GM21619 (cell line): ENCODE measurements at regions not wholly inside any gene's neighbourhood (a gene's known extent, or its start where the extent isn't known, plus 50 kb on each side); places are given as distances from the start of the nearest gene placed in this dataset.
"Not testable (repeated sequence)": the region's sequence is repeated elsewhere in the genome, so short reads cannot be mapped to it uniquely, and the experiment has no call there.

Experiments used
- ATAC-seq: cut with Tn5 transposase; IDR thresholded peaks from one replicate; pipeline ENCODE4 v1.9.1; 2021; ENCODE audit not compliant: unreplicated experiment

GRCh38 chr2:91520972-91521535, 2829.6 kb downstream of the RPIA start:
- ATAC-seq, result not testable (repeated sequence)

GRCh38 chr2:91521944-91522343, 2830.5 kb downstream of the RPIA start:
- not testable (repeated sequence) for ATAC-seq

DNA sequence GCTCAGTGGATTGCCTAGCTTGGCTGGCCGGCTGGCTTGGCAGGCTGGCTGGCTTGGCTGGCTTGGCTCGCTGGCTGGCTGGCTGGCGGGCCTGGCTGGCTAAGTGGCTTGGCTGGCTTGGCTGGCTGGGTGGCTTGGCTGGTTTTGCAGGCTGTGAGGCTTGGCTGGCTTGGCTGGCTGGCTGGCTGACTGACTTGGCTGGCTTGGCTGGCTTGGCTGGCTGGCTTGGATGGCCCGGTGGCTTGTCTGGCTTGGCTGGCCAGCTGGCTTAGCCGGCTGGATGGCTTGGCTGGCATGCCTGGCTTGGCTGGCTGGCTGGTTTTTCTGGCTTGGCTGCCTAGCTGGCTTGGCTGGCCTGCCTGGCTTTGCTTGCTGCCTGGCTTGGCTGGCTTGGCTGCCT, 2831.4 kb downstream of the RPIA start:
- ATAC-seq, result not testable (repeated sequence)

- ATAC-seq, result not testable (repeated sequence)
These were observed 2832.3 kb downstream of the RPIA start for GRCh38 chr2:91523751-91524150.

GRCh38 chr2:91525587-91525986, 2834.1 kb downstream of the RPIA start:
- not testable (repeated sequence) for ATAC-seq

DNA sequence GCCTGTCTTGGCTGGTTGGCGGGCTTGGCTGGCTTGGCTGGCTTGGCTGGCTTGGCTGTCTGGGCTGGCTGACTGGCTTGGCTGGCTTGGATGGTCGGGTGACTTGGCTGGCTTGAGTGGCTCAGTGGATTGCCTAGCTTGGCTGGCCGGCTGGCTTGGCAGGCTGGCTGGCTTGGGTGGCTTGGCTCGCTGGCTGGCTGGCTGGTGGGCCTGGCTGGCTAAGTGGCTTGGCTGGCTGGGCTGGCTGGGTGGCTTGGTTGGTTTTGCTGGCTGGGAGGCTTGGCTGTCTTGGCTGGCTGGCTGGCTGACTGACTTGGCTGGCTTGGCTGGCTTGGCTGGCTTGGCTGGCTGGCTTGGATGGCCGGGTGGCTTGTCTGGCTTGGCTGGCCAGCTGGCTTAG, 2834.6 kb downstream of the RPIA start:
- ATAC-seq, result not testable (repeated sequence)

- not testable (repeated sequence) for ATAC-seq
These were observed 2835.6 kb downstream of the RPIA start for GRCh38 chr2:91527056-91527455.

- not testable (repeated sequence) for ATAC-seq
These were observed 2836.1 kb downstream of the RPIA start for GRCh38 chr2:91527491-91528031.

- not testable (repeated sequence) for ATAC-seq
These were observed 2836.9 kb downstream of the RPIA start for GRCh38 chr2:91528361-91528760.

DNA sequence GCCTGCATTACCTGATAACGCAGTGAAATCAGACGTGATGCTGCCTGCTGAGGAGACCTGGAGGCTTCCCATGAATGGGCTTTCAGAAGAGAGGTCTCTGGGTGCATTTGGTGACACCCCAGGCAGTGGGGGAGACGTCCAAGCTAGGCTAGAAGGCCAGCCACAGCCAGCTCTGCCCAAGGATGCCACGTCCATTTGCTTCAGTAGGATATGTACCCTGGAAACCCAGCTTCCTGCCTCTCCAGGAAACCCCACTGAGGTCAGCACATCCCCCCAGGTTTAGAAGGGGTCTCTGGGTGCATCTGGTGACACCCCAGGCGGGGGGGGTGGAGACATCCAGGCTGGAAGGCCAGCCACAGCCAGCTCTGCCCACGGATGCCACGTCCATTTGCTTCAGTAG, 2844.6 kb downstream of the RPIA start:
- not testable (repeated sequence) for ATAC-seq

DNA sequence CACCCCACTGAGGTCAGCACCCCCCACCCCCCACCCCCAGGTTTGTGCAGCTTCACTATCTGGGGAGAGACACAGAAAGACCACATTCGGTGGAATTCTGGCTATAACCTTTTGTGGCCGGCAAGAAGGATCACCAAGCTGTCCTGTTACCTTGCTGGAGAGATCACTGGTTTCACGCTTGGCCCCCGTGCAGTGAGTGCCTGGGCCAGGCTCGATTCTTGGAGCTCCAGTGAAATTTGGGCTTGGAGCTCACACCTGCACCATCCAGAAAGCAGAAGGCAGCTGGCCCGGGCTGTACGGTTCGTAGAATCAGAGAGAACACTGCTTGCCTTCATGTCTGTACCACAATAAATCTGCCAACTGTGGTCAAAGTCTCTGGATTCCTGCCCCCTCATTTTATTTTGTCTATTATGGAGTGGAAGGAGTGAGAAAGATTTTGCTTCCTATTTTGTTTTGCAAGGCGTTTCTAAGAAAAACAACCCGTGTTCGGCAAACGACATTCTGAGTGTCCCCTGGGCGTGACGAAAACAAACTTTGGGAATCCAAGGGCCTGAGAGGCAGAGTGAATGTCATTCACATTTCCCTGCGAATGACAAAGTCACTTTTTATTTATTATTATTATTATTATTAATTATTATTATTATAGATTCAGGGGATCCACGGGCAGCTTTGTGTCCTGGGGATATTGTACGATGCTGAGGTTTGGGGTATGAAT, 2845.2 kb downstream of the RPIA start:
- not testable (repeated sequence) for ATAC-seq

- ATAC-seq, result not testable (repeated sequence)
These were observed 2857.8 kb downstream of the RPIA start for GRCh38 chr2:91549316-91549715.

- not testable (repeated sequence) for ATAC-seq
These were observed 2866.8 kb downstream of the RPIA start for GRCh38 chr2:91558234-91558633.

DNA sequence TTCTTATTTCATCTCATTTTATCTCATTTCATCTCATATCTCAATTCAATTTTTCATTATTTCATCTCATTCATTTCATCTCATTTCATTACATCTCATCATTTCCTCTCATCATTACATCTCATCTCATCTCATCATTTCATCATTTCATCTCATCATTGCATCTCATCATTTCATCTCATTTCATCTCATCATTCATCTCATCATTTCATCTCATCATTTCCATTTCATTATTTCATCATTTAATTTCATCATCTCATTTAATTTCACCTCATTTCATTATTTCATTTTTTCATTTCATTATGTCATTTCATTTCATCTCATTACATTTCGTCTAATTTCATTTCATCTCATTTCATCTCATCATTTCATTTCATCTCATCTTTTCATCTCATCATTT, 2867.8 kb downstream of the RPIA start:
- ATAC-seq, result not testable (repeated sequence)

GRCh38 chr2:91559886-91560614, 2868.6 kb downstream of the RPIA start:
- not testable (repeated sequence) for ATAC-seq

GRCh38 chr2:91562184-91562583, 2870.7 kb downstream of the RPIA start:
- not testable (repeated sequence) for ATAC-seq

DNA sequence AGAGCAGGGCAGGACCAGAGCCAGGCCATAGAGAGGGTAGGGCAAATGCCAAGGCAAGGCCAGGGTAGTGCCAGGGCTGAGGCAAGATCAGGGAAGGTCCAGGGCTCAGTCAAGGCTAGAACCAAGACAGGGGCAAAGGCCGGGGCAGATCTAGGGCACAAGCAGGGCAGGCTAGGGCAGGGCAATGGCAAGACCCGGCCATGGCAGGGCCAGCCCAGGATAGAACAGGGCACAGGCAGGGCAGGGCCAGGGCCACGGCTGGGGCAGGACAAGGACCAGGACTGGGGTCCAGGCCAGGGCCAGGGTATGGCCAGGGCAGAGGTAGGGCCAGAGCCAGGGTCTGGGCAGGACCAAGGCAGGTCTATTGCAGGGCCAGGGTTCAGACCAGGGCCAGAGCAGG, 2873.2 kb downstream of the RPIA start:
- not testable (repeated sequence) for ATAC-seq

DNA sequence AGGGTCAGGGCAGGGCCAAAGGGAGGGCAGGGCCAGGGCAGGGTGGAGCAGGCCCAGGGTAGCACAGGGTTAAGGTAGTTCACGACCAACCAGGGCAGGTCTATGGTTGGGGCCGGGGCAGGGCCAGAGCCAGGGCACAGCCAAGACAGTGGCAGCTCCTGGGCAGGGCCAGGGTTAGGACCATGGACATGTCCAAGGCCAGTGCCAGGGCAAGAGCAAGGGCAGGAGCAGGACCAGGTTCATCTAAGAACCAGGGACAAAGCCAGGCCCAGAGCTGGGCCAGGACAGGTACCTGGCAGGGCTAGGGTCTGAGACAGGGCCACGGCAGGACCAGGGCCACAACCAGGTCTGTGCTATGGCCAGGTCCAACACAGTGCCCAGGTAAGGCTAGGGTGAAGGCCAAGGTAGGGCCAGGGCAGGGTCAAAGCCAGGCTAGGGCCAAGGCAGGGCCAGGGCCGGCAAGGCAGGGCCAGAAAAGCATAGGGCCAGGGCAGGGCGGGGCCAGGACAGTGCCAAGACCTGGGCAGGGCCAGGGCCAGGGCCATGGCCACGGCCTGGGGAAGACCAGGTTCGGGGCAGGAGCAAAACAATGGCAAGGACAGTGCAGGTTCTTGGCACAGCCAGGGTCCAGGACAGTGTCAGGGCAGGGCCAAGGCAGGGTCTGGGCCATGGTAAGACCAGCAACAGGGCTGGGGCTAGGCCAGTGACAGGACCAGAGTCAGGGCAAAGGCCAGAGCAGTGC, 2874.4 kb downstream of the RPIA start:
- not testable (repeated sequence) for ATAC-seq

GRCh38 chr2:91566611-91567010, 2875.1 kb downstream of the RPIA start:
- ATAC-seq, result not testable (repeated sequence)

DNA sequence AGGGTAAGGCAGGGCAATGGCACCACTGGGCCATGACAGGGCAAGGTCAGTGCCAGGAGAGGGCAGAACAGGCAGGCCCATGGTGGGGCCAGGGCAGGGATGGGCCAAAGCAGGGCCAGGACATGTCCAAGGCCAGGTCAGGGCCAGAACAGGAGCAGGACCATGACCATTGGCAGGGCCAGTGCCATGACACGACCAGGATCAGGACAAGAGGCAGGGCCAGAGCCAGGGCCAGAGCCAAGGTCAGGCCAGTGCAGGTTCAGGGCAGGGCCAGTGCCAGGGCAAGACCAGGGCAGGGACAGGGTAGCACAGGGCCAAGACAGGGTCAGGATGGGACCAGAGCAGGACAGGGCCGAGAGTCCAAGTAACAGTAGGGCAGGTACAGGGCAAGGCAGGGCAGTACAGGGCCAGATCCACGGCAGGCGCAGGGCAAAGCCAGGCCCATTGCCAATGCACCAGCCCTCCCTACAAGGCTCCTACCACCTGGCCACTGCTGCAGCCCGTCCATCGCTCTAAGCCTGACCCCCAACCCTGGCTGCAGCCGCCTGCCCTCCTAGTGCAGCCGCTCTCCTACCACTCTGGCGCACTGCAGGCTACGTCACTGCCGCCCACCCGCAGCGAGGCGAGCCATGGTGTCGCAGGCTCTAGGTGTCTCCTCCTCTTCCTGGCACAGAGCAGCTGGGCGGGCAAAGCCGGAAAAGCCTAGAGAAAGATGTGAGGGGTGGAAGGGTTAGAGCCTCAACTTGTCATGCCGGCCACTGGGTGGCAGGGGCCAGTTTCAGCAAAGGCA, 2876.3 kb downstream of the RPIA start:
- not testable (repeated sequence) for ATAC-seq
